Endothelial cell (in vitro differentiated cells): ENCODE measurements at regions not wholly inside any gene's neighbourhood (a gene's known extent, or its start where the extent isn't known, plus 50 kb on each side); places are given as distances from the start of the nearest gene placed in this dataset.

Experiments
- DNase-seq: peaks from one replicate; pipeline ENCODE4 v3.0.0; 2021; ENCODE audit warnings: low spot score
- H3K27ac Mint-ChIP-seq: one replicate; pipeline ENCODE4 v1.8.0; 2021; ENCODE audit warnings: mixed read lengths, inconsistent platforms; ENCODE audit not compliant: unreplicated experiment
- H3K27me3 Mint-ChIP-seq: one replicate; pipeline ENCODE4 v1.8.0; 2021; ENCODE audit warnings: mild to moderate bottlenecking, moderate library complexity, mixed read lengths, inconsistent platforms; ENCODE audit not compliant: unreplicated experiment
- H3K36me3 Mint-ChIP-seq: one replicate; pipeline ENCODE4 v1.8.0; 2021; ENCODE audit warnings: mild to moderate bottlenecking, low read depth, mixed read lengths, inconsistent platforms; ENCODE audit not compliant: unreplicated experiment
- H3K4me1 Mint-ChIP-seq: one replicate; pipeline ENCODE4 v1.8.0; 2021; ENCODE audit warnings: mild to moderate bottlenecking, mixed read lengths, inconsistent platforms; ENCODE audit not compliant: unreplicated experiment
- H3K4me3 Mint-ChIP-seq: one replicate; pipeline ENCODE4 v1.8.0; 2021; ENCODE audit warnings: mild to moderate bottlenecking, mixed read lengths, inconsistent platforms; ENCODE audit not compliant: unreplicated experiment
- H3K9me3 Mint-ChIP-seq: one replicate; pipeline ENCODE4 v1.8.0; 2021; ENCODE audit warnings: mixed read lengths, inconsistent platforms; ENCODE audit not compliant: unreplicated experiment
- TF ChIP-seq, protein P1 (sequence below): fragments of 200-600 bp; sonication (generic); IDR thresholded peaks from one replicate; pipeline ENCODE4 v1.5.0; 2021; ENCODE audit warnings: antibody characterized with exemption; ENCODE audit not compliant: unreplicated experiment

DNA sequence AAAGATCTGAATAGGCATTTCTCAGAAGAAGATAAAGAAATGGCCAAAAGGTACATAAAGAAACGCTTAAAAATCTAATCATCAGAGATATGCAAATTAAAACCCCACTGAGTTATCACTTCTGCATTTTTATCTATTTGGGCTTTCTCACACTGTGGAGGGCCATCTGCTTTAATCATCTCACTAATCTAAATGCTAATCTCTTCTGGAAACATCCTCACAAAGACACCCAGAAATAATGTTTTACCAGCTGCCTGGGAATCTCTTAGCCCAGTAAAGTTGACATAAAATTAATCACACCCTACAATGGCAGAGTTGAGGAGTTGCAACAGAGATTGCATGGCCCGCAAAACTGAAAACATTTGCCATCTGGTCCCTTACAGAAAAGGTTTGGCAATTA is 407.9 kb upstream of the CYLC2 start:
- H3K27ac Mint-ChIP-seq = no peak overlapping the region
- TF ChIP-seq, protein P1, sequence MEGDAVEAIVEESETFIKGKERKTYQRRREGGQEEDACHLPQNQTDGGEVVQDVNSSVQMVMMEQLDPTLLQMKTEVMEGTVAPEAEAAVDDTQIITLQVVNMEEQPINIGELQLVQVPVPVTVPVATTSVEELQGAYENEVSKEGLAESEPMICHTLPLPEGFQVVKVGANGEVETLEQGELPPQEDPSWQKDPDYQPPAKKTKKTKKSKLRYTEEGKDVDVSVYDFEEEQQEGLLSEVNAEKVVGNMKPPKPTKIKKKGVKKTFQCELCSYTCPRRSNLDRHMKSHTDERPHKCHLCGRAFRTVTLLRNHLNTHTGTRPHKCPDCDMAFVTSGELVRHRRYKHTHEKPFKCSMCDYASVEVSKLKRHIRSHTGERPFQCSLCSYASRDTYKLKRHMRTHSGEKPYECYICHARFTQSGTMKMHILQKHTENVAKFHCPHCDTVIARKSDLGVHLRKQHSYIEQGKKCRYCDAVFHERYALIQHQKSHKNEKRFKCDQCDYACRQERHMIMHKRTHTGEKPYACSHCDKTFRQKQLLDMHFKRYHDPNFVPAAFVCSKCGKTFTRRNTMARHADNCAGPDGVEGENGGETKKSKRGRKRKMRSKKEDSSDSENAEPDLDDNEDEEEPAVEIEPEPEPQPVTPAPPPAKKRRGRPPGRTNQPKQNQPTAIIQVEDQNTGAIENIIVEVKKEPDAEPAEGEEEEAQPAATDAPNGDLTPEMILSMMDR = no peak
- peaks cover 4% of the 10 kb centered on the region for H3K36me3 Mint-ChIP-seq
- H3K4me1 Mint-ChIP-seq = no peaks in the 10 kb centered on the region
- peaks cover 20% of the 10 kb centered on the region for H3K9me3 Mint-ChIP-seq
- no peak for DNase-seq
- no peak overlapping the region for H3K4me3 Mint-ChIP-seq
- no peaks in the 10 kb centered on the region for H3K27me3 Mint-ChIP-seq

DNA sequence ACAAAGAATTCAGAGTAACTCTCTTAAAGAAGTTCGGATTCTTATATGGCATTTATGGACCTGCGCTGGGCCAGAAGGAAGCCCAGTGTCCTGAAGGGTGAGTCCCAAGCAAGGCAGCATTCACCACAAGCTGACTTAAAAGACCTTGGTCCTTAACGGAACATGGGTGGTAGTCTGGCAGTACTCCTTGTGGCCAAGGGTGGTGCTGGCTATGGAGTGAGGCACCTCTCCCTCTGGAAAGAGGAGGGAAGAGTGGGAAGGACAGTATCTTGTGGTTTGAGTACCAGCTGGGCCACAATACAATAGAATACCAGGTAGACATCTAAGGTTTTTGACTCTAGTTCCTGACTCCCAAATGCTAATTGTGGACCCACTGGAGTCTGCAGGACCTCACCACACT is 425.7 kb upstream of the CYLC2 start:
- Mint-ChIP-seq H3K36me3 (no peaks in the 10 kb centered on the region), H3K4me1 (no peaks in the 10 kb centered on the region), H3K9me3 (peaks cover 12% of the 10 kb centered on the region), H3K27ac (no peak overlapping the region), H3K4me3 (no peak overlapping the region), H3K27me3 (peaks cover 3% of the 10 kb centered on the region)
- TF ChIP-seq, protein P1 = no peak
- no peak for DNase-seq

DNA sequence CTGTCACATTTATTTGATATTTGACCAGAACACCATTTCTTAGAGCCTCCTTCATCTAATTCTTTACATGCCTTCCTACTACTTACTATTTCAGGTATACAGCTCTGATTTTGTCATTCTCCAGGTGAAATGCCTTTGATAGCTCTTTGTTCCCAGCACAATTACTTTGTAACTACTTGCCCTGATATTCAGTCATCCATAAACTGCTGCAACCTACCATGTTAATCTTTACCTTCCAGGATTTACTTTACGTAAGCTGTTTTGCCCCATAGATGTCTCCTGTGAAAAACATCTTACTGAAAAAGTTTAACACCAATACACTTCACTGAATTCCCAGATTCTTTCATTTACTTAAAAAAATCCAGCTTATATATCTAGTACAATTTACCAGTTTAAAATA is 443.8 kb upstream of the CYLC2 start:
- no peaks in the 10 kb centered on the region for H3K27me3 Mint-ChIP-seq
- no peak overlapping the region for H3K4me3 Mint-ChIP-seq
- TF ChIP-seq, protein P1 = no peak
- H3K36me3 Mint-ChIP-seq = peaks cover 13% of the 10 kb centered on the region
- H3K9me3 Mint-ChIP-seq = peaks cover 28% of the 10 kb centered on the region
- H3K4me1 Mint-ChIP-seq = no peaks in the 10 kb centered on the region
- DNase-seq = no peak
- no peak overlapping the region for H3K27ac Mint-ChIP-seq

DNA sequence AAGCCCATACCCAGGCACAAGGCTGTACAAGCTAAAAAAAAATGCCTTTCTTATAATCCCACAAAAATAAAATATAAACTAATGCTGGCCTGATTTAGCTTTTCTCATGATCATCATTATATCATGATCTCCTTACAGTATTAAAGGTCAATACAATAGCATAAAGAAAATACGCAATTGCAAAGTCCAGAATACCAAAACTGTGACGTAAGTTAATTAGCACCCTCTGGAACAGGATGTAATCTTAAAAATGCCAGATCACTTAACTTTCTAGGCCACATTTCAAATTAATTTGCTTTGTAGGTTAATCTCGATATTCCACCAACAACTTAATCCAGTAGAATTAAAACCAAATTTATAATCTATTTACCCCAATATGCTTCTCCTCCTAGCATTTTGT is 444.2 kb upstream of the CYLC2 start:
- Mint-ChIP-seq H3K27me3 (no peaks in the 10 kb centered on the region), H3K9me3 (peaks cover 28% of the 10 kb centered on the region), H3K36me3 (peaks cover 13% of the 10 kb centered on the region), H3K27ac (no peak overlapping the region), H3K4me1 (no peaks in the 10 kb centered on the region), H3K4me3 (no peak overlapping the region)
- DNase-seq = no peak
- TF ChIP-seq, protein P1 = no peak

DNA sequence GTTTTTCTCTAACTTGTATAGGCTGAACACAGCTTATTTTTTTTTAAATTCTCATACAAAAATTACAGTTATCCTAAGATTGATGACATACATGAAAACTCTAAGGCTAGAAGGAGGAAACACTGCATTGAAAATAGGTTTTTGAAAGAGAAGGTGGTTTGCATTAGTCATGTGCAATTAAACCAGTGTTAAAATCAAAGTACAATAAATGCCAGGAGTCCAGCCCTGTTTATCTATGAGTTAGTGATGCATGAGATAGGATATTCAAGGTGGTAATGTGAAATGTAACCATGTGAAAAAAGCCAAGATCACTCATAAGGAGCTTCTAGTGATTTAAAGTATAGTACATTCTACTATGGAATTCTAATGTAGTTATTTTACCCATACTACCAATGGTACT is 444.9 kb upstream of the CYLC2 start:
- Mint-ChIP-seq H3K36me3 (peaks cover 13% of the 10 kb centered on the region), H3K27me3 (no peaks in the 10 kb centered on the region), H3K4me1 (no peaks in the 10 kb centered on the region), H3K9me3 (peaks cover 28% of the 10 kb centered on the region), H3K27ac (no peak overlapping the region), H3K4me3 (no peak overlapping the region)
- TF ChIP-seq, protein P1 = no peak
- DNase-seq = no peak
